Memory B cell (primary cell): ENCODE measurements at regions not wholly inside any gene's neighbourhood (a gene's known extent, or its start where the extent isn't known, plus 50 kb on each side); places are given as distances from the start of the nearest gene placed in this dataset.

Experiments
- ATAC-seq: fragments of 150-1000 bp; cut with Tn5 transposase; 2 replicates; pipeline ENCODE4 v1.10.0; 2021; ENCODE audit warnings: low read depth, mild to moderate bottlenecking, moderate library complexity
- DNase-seq, 2 donors: peaks; one replicate each; pipeline ENCODE4 v3.0.0; 2022; ENCODE audit warnings: low spot score in 2 of 2
- H3K27ac Mint-ChIP-seq: one replicate; pipeline ENCODE4 v1.8.0; 2022; ENCODE audit warnings: mild to moderate bottlenecking, moderate library complexity, mixed read lengths
- H3K27me3 Mint-ChIP-seq: one replicate; pipeline ENCODE4 v1.8.0; 2022; ENCODE audit warnings: mixed read lengths
- H3K36me3 Mint-ChIP-seq: one replicate; pipeline ENCODE4 v1.8.0; 2022; ENCODE audit warnings: mild to moderate bottlenecking, mixed read lengths
- H3K4me1 Mint-ChIP-seq: one replicate; pipeline ENCODE4 v1.8.0; 2022; ENCODE audit warnings: mixed read lengths
- H3K4me3 Mint-ChIP-seq: one replicate; pipeline ENCODE4 v1.8.0; 2022; ENCODE audit warnings: mild to moderate bottlenecking, moderate library complexity, mixed read lengths
- H3K9me3 Mint-ChIP-seq: one replicate; pipeline ENCODE4 v1.8.0; 2022; ENCODE audit warnings: mixed read lengths

- Mint-ChIP-seq H3K27me3 (no peaks in the 10 kb centered on the region), H3K9me3 (no peaks in the 10 kb centered on the region), H3K36me3 (no peaks in the 10 kb centered on the region), H3K27ac (no peak overlapping the region), H3K4me3 (no peak overlapping the region), H3K4me1 (peaks cover 6% of the 10 kb centered on the region)
- ATAC-seq (no peak), DNase-seq (no peak)
Observed at GRCh38 chr3:72341380-72341770, 506.9 kb downstream of the SHQ1 start.

- Mint-ChIP-seq H3K36me3 (no peaks in the 10 kb centered on the region), H3K4me1 (peaks cover 6% of the 10 kb centered on the region), H3K27me3 (peaks cover 2% of the 10 kb centered on the region), H3K9me3 (no peaks in the 10 kb centered on the region), H3K27ac (no peak overlapping the region), H3K4me3 (no peak overlapping the region)
- ATAC-seq = no peak
- no peak for DNase-seq
Observed at GRCh38 chr3:72340476-72341379, 507.5 kb downstream of the SHQ1 start.

- Mint-ChIP-seq H3K36me3 (no peaks in the 10 kb centered on the region), H3K9me3 (no peaks in the 10 kb centered on the region), H3K27me3 (peaks cover 2% of the 10 kb centered on the region), H3K4me1 (peaks cover 2% of the 10 kb centered on the region), H3K4me3 (no peak overlapping the region), H3K27ac (no peak overlapping the region)
- no peak for DNase-seq
- ATAC-seq = no peak
Observed at GRCh38 chr3:72340056-72340455, 508.2 kb downstream of the SHQ1 start.

GRCh38 chr3:72339670-72340030, 508.6 kb downstream of the SHQ1 start:
- Mint-ChIP-seq H3K9me3 (no peaks in the 10 kb centered on the region), H3K36me3 (no peaks in the 10 kb centered on the region), H3K27ac (no peak overlapping the region), H3K4me1 (peaks cover 2% of the 10 kb centered on the region), H3K4me3 (no peak overlapping the region), H3K27me3 (peaks cover 5% of the 10 kb centered on the region)
- ATAC-seq (no peak), DNase-seq (no peak)

- DNase-seq (no peak), ATAC-seq (no peak)
- Mint-ChIP-seq H3K27ac (no peak overlapping the region), H3K4me1 (peaks cover 2% of the 10 kb centered on the region), H3K4me3 (no peak overlapping the region), H3K27me3 (peaks cover 6% of the 10 kb centered on the region), H3K9me3 (no peaks in the 10 kb centered on the region), H3K36me3 (no peaks in the 10 kb centered on the region)
Observed at GRCh38 chr3:72338942-72339669, 509.1 kb downstream of the SHQ1 start.

- DNase-seq = no peak
- H3K4me3 Mint-ChIP-seq = no peak overlapping the region
- no peaks in the 10 kb centered on the region for H3K9me3 Mint-ChIP-seq
- H3K36me3 Mint-ChIP-seq = no peaks in the 10 kb centered on the region
- peaks cover 6% of the 10 kb centered on the region for H3K27me3 Mint-ChIP-seq
- no peak overlapping the region for H3K27ac Mint-ChIP-seq
- ATAC-seq = no peak
- H3K4me1 Mint-ChIP-seq = peaks cover 2% of the 10 kb centered on the region
Observed at GRCh38 chr3:72338082-72338941, 509.9 kb downstream of the SHQ1 start.

GRCh38 chr3:72337480-72337855, 510.8 kb downstream of the SHQ1 start:
- H3K27me3 Mint-ChIP-seq = peaks cover 6% of the 10 kb centered on the region
- H3K36me3 Mint-ChIP-seq = no peaks in the 10 kb centered on the region
- no peak for ATAC-seq
- DNase-seq = no peak
- no peak overlapping the region for H3K27ac Mint-ChIP-seq
- peaks cover 2% of the 10 kb centered on the region for H3K4me1 Mint-ChIP-seq
- H3K4me3 Mint-ChIP-seq = no peak overlapping the region
- H3K9me3 Mint-ChIP-seq = no peaks in the 10 kb centered on the region

- Mint-ChIP-seq H3K36me3 (no peaks in the 10 kb centered on the region), H3K27me3 (peaks cover 8% of the 10 kb centered on the region), H3K27ac (no peak overlapping the region), H3K4me1 (peaks cover 2% of the 10 kb centered on the region), H3K4me3 (no peak overlapping the region), H3K9me3 (no peaks in the 10 kb centered on the region)
- DNase-seq = no peak
- ATAC-seq = no peak
Observed at GRCh38 chr3:72336821-72337479, 511.3 kb downstream of the SHQ1 start.

- Mint-ChIP-seq H3K9me3 (no peaks in the 10 kb centered on the region), H3K27ac (no peak overlapping the region), H3K36me3 (no peaks in the 10 kb centered on the region), H3K27me3 (peaks cover 9% of the 10 kb centered on the region), H3K4me3 (no peak overlapping the region), H3K4me1 (peaks cover 2% of the 10 kb centered on the region)
- ATAC-seq = no peak
- DNase-seq = no peak
Observed at GRCh38 chr3:72336114-72336651, 512.1 kb downstream of the SHQ1 start.

- Mint-ChIP-seq H3K4me1 (peaks cover 2% of the 10 kb centered on the region), H3K27ac (no peak overlapping the region), H3K9me3 (no peaks in the 10 kb centered on the region), H3K36me3 (no peaks in the 10 kb centered on the region), H3K4me3 (no peak overlapping the region), H3K27me3 (peaks cover 9% of the 10 kb centered on the region)
- DNase-seq = no peak
- ATAC-seq = no peak
Observed at GRCh38 chr3:72335458-72336095, 512.7 kb downstream of the SHQ1 start.

GRCh38 chr3:72334681-72335457, 513.4 kb downstream of the SHQ1 start:
- no peaks in the 10 kb centered on the region for H3K36me3 Mint-ChIP-seq
- no peak overlapping the region for H3K4me3 Mint-ChIP-seq
- ATAC-seq = no peak

GRCh38 chr3:72332689-72333088, 515.6 kb downstream of the SHQ1 start:
- H3K9me3 Mint-ChIP-seq = peaks cover under 1% of the 10 kb centered on the region
- no peaks in the 10 kb centered on the region for H3K36me3 Mint-ChIP-seq
- H3K4me1 Mint-ChIP-seq = peaks cover 2% of the 10 kb centered on the region
- ATAC-seq (no peak), DNase-seq (no peak)
- H3K27ac Mint-ChIP-seq = no peak overlapping the region
- H3K27me3 Mint-ChIP-seq = peaks cover 13% of the 10 kb centered on the region
- H3K4me3 Mint-ChIP-seq = no peak overlapping the region

More at GRCh38 chr3:72334681-72335457, 513.4 kb downstream of the SHQ1 start:
- DNase-seq = no peak
- peaks cover 9% of the 10 kb centered on the region for H3K27me3 Mint-ChIP-seq
- peaks cover 2% of the 10 kb centered on the region for H3K4me1 Mint-ChIP-seq
- no peaks in the 10 kb centered on the region for H3K9me3 Mint-ChIP-seq
- H3K27ac Mint-ChIP-seq = no peak overlapping the region
